ENCODE measurements at regions not wholly inside any gene's neighbourhood (a gene's known extent, or its start where the extent isn't known, plus 50 kb on each side); places are given as distances from the start of the nearest gene placed in this dataset.

GRCh38 chr10:60994128-60994527 lies 50.1 kb upstream of the RHOBTB1 start:
- intact Hi-C loops (cut with DNase I), result no loop called here
- H3K4me3 ChIP-seq, result no peak overlapping the region
- H3K9me3 ChIP-seq, result no peaks in the 10 kb centered on the region
- peaks cover 0 to 6% of the 10 kb centered on the region in 2 donors for H3K27me3 ChIP-seq
- no peaks in the 10 kb centered on the region for H3K36me3 ChIP-seq
- no peaks in the 10 kb centered on the region for H3K4me1 ChIP-seq
- no peak for ATAC-seq
- H3K27ac ChIP-seq, result no peak overlapping the region
- DNase-seq, result no peak
- no peak for TF ChIP-seq CTCF (IDR thresholded peaks at IDR 0.05)

All from left lung (tissue), 4 donors.